Spleen (tissue), 7 donors: ENCODE measurements at regions not wholly inside any gene's neighbourhood (a gene's known extent, or its start where the extent isn't known, plus 50 kb on each side); places are given as distances from the start of the nearest gene placed in this dataset.

Experiments
- CTCF ChIP-seq, 11 experiments: fragments of 200-600 bp in 7 of 11; fragments of 450-650 bp in 4 of 11; sonication (generic) in 4 of 11; IDR thresholded peaks in 8 of 11; conservative IDR thresholded peaks in 3 of 11; 1 replicate in 7 of 11; 2 replicates in 4 of 11; pipeline versions ENCODE4 v1.4.0 to v1.8.0; 2016 to 2021; ENCODE audit warnings: antibody characterized with exemption in 11 of 11, inconsistent platforms in 4 of 11, mild to moderate bottlenecking in 1 of 11
- POLR2A ChIP-seq, 3 donors: fragments of 450-650 bp; IDR thresholded peaks; one replicate each; pipeline ENCODE4 v1.5.1; 2017; ENCODE audit warnings: antibody characterized with exemption in 3 of 3, mild to moderate bottlenecking in 1 of 3
- POLR2AphosphoS5 ChIP-seq, 3 donors: sonication (generic); formaldehyde crosslinking; IDR thresholded peaks; one replicate each; pipeline ENCODE4 v1.5.1; 2017; ENCODE audit warnings: antibody characterized with exemption in 3 of 3
- donor health status: DM: no; HTN: no; CAD: no; lungs with moderate emphysema.
- donor health status: DM: no; HTN: no; CAD: no.
- donor health status: DM: no; HTN: no; CAD: no.

- TF ChIP-seq CTCF (IDR thresholded peaks at IDR 0.05 in 8 of 11, conservative IDR thresholded peaks at IDR 0.05 in 3 of 11) = no peak
- no peak for TF ChIP-seq POLR2A (IDR thresholded peaks at IDR 0.05)
- no peak for TF ChIP-seq POLR2AphosphoS5 (IDR thresholded peaks at IDR 0.05)
These were observed 226.9 kb downstream of the BUD13 start for GRCh38 chr11:116545912-116546311.
